ENCODE measurements at regions not wholly inside any gene's neighbourhood (a gene's known extent, or its start where the extent isn't known, plus 50 kb on each side); places are given as distances from the start of the nearest gene placed in this dataset.
A peak's percentile ranks its signal among the peaks of the same experiment; 100 is the strongest.

- H3K27me3 Mint-ChIP-seq: no peaks in the 10 kb centered on the region
- no peaks in the 10 kb centered on the region for H3K9me3 Mint-ChIP-seq (ENCODE audit: low read depth)
- DNase-seq (no peak), ATAC-seq (no peak)
- H3K4me3 Mint-ChIP-seq: no peak overlapping the region
- CTCF ChIA-PET: no interaction called here
- peaks cover 16% of the 10 kb centered on the region for H3K36me3 Mint-ChIP-seq
- no peak overlapping the region for H3K27ac Mint-ChIP-seq
- peaks cover 8% of the 10 kb centered on the region for H3K4me1 Mint-ChIP-seq
Measured at GRCh38 chr6:105907301-105907700, 178.8 kb upstream of the PRDM1 start.

- no peak overlapping the region for H3K27ac Mint-ChIP-seq
- ATAC-seq (no peak), DNase-seq (no peak)
- CTCF ChIA-PET: interaction anchor here (1.3 to 1.6 kb wide), 2 partner anchors 15 to 81 kb away, joined by 3 read pairs; no protein-coding TSS in a partner anchor
- H3K4me3 Mint-ChIP-seq: no peak overlapping the region
- H3K4me1 Mint-ChIP-seq: peaks cover 32% of the 10 kb centered on the region
- H3K27me3 Mint-ChIP-seq: no peaks in the 10 kb centered on the region
- no peaks in the 10 kb centered on the region for H3K9me3 Mint-ChIP-seq (ENCODE audit: low read depth)
- H3K36me3 Mint-ChIP-seq: peaks cover 20% of the 10 kb centered on the region
Measured at GRCh38 chr6:105902401-105903031, 183.6 kb upstream of the PRDM1 start.

DNA sequence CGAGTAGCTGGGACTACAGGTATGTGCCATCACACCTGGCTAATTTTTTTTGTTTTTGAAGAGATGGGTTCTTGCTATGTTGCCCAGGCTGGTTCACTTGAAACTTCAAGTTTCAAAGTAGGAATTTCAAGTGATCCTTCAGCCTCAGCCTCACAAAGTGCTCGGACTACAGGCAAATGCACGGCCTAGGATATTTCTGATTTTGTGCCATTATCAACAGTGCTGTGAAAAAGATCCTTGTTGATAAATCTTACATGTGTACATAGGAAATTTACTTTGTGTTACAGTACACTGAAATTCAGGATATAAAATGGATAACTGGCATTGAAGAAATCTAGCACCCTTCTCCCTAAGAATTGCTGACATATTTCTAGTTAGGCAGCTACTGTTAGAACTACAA, 184.6 kb upstream of the PRDM1 start:
- Mint-ChIP-seq H3K27me3 (no peaks in the 10 kb centered on the region), H3K4me1 (peaks cover 32% of the 10 kb centered on the region), H3K9me3 (ENCODE audit: low read depth) (no peaks in the 10 kb centered on the region), H3K4me3 (no peak overlapping the region), H3K36me3 (peaks cover 20% of the 10 kb centered on the region), H3K27ac (no peak overlapping the region)
- ATAC-seq (no peak), DNase-seq (no peak)
- CTCF ChIA-PET: interaction anchor here (1.6 kb wide), 1 partner anchor 15 kb away, joined by 3 read pairs; no protein-coding TSS in a partner anchor

DNA sequence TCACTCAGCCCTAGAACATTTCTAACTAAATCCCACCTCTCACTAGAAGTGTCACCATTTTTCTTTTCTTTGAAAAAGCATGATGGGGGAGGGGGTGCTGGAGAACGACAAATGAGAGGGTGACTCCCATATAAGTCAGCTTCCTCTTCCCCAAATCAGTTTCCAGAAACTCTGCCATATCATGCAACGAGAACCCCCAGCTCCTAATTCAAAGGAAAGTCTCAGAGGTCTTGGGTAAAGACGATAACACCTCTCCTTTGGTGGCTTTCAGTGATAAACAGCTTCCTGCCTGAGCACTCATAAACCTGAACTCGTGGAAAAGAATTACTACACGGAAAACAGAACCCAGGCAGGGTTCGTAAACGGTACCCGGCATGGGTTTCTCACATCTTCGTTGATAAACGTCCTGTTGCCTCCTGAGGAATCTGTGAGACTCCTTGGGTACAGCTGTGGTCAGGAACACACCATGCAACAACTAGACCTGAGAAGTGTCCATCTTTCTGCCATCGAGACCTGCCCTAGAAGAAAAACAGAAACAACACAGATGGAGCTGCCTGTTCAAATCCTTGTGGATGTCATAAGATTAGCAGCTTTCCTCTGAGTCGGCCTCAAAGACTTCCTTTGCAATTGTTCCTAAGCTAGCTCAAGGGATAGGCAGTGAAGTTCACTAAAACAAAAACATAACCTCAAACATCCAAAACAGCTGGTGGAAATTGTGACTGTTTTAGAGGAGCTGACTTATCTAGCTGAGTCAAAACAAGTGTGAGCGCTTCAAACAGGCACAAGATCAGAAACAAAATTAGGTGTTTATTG, 185.8 kb upstream of the PRDM1 start:
- Mint-ChIP-seq H3K27me3 (no peaks in the 10 kb centered on the region), H3K4me3 (peak overlapping the region; percentile 45), H3K36me3 (peaks cover 15% of the 10 kb centered on the region), H3K27ac (peak overlapping the region; percentile 94), H3K9me3 (ENCODE audit: low read depth) (no peaks in the 10 kb centered on the region), H3K4me1 (peaks cover 32% of the 10 kb centered on the region)
- CTCF ChIA-PET: interaction anchor here (0.7 to 1.6 kb wide), 7 partner anchors 14 to 186 kb away, joined by 3 to 6 read pairs (median 3); partner anchors contain the start of gene PRDM1
- DNase-seq (no peak), ATAC-seq (peak; percentile 70)

DNA sequence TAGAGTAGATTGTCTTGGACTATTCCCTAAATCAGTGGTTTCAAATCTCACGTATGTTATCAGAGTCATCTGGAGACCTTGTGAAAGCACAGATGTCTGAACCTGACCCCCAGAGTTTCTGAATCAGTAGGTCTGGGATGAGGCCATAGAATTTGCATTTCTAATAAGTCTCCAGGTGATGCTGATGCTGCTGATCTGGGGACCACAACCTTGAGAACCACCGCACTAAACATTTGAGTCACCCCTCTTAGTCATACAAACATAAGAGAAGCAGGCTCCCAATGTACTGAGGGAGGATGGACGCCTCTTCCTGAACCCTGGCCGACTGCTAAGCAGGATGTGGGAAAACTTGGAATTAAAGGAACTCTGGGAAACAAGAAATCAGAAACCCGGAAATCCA, 187.8 kb upstream of the PRDM1 start:
- CTCF ChIA-PET: interaction anchor here (0.8 to 1.5 kb wide), 3 partner anchors 19 to 188 kb away, joined by 3 read pairs; partner anchors contain the start of gene PRDM1
- no peaks in the 10 kb centered on the region for H3K9me3 Mint-ChIP-seq (ENCODE audit: low read depth)
- no peak overlapping the region for H3K4me3 Mint-ChIP-seq
- peak; percentile 80 for DNase-seq
- peaks cover 20% of the 10 kb centered on the region for H3K36me3 Mint-ChIP-seq
- H3K4me1 Mint-ChIP-seq: peaks cover 31% of the 10 kb centered on the region
- peak; percentile 64 for ATAC-seq
- H3K27me3 Mint-ChIP-seq: no peaks in the 10 kb centered on the region
- H3K27ac Mint-ChIP-seq: peak overlapping the region; percentile 17

GRCh38 chr6:105897131-105897530, 189.0 kb upstream of the PRDM1 start:
- H3K36me3 Mint-ChIP-seq: peaks cover 18% of the 10 kb centered on the region
- ATAC-seq (no peak), DNase-seq (no peak)
- H3K4me3 Mint-ChIP-seq: no peak overlapping the region
- H3K27ac Mint-ChIP-seq: no peak overlapping the region
- no peaks in the 10 kb centered on the region for H3K9me3 Mint-ChIP-seq (ENCODE audit: low read depth)
- H3K4me1 Mint-ChIP-seq: peaks cover 32% of the 10 kb centered on the region
- H3K27me3 Mint-ChIP-seq: no peaks in the 10 kb centered on the region
- CTCF ChIA-PET: interaction anchor here (1.5 kb wide), 1 partner anchor 20 kb away, joined by 3 read pairs; no protein-coding TSS in a partner anchor

DNA sequence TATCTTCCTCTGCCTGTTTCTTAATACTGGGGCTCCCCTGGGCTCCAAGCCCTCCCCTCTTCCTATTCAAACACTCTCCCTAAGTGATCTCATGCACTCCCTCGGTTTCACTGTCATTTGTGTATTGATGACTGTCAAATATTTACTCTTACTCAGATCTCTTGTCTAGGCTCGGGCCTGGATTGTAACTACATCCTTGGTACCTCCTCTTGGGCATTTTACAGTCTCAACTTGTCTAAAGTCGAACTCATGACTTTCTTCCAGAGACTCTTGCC, 189.4 kb upstream of the PRDM1 start:
- Mint-ChIP-seq H3K27me3 (no peaks in the 10 kb centered on the region), H3K4me1 (peaks cover 31% of the 10 kb centered on the region), H3K9me3 (ENCODE audit: low read depth) (no peaks in the 10 kb centered on the region), H3K4me3 (no peak overlapping the region), H3K36me3 (peaks cover 18% of the 10 kb centered on the region), H3K27ac (no peak overlapping the region)
- CTCF ChIA-PET: no interaction called here
- ATAC-seq (no peak), DNase-seq (no peak)

- Mint-ChIP-seq H3K9me3 (ENCODE audit: low read depth) (no peaks in the 10 kb centered on the region), H3K4me1 (peaks cover 29% of the 10 kb centered on the region), H3K27me3 (no peaks in the 10 kb centered on the region), H3K4me3 (no peak overlapping the region), H3K36me3 (peaks cover 20% of the 10 kb centered on the region), H3K27ac (no peak overlapping the region)
- ATAC-seq (no peak), DNase-seq (no peak)
- CTCF ChIA-PET: interaction anchor here (0.7 kb wide), 1 partner anchor 506 kb away, joined by 6 read pairs; no protein-coding TSS in a partner anchor
Measured at GRCh38 chr6:105896052-105896820, 189.9 kb upstream of the PRDM1 start.

DNA sequence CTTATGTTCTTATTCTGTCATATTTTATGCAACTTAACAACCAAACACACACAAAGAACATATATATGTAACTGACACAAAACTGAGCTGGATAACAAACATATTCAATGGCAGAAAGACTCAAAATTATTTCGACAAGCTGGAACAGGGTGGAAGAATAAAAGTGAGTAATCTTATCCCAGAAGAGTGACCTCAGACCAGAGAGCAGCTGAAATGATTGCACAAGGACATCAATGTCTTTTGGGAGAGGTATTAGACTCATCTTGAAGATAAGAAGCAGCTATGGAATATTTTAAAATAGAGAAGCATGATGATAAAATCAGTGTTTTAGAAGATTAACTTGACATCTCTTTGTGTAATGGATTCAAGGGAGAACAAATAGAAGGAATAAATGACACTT, 191.6 kb upstream of the PRDM1 start:
- Mint-ChIP-seq H3K36me3 (peaks cover 18% of the 10 kb centered on the region), H3K9me3 (ENCODE audit: low read depth) (no peaks in the 10 kb centered on the region), H3K4me1 (peaks cover 12% of the 10 kb centered on the region), H3K27me3 (no peaks in the 10 kb centered on the region), H3K27ac (no peak overlapping the region), H3K4me3 (no peak overlapping the region)
- CTCF ChIA-PET: interaction anchor here (1.3 to 1.4 kb wide), 2 partner anchors 11 to 13 kb away, joined by 3 read pairs; no protein-coding TSS in a partner anchor
- ATAC-seq: no peak
- no peak for DNase-seq

GRCh38 chr6:105893741-105894140, 192.4 kb upstream of the PRDM1 start:
- Mint-ChIP-seq H3K36me3 (peaks cover 18% of the 10 kb centered on the region), H3K27ac (no peak overlapping the region), H3K4me3 (no peak overlapping the region), H3K27me3 (no peaks in the 10 kb centered on the region), H3K9me3 (ENCODE audit: low read depth) (no peaks in the 10 kb centered on the region), H3K4me1 (peaks cover 17% of the 10 kb centered on the region)
- no peak for ATAC-seq
- no peak for DNase-seq
- CTCF ChIA-PET: interaction anchor here (1.3 to 1.4 kb wide), 2 partner anchors 10 to 12 kb away, joined by 3 read pairs; no protein-coding TSS in a partner anchor

GRCh38 chr6:105892577-105893262, 193.4 kb upstream of the PRDM1 start:
- no peaks in the 10 kb centered on the region for H3K9me3 Mint-ChIP-seq (ENCODE audit: low read depth)
- peak; percentile 33 for ATAC-seq
- no peak for DNase-seq
- peaks cover 19% of the 10 kb centered on the region for H3K36me3 Mint-ChIP-seq
- H3K27ac Mint-ChIP-seq: no peak overlapping the region
- H3K27me3 Mint-ChIP-seq: no peaks in the 10 kb centered on the region
- H3K4me3 Mint-ChIP-seq: no peak overlapping the region
- CTCF ChIA-PET: interaction anchor here (1.1 kb wide), 1 partner anchor 191 kb away, joined by 3 read pairs; no protein-coding TSS in a partner anchor
- peaks cover 27% of the 10 kb centered on the region for H3K4me1 Mint-ChIP-seq

DNA sequence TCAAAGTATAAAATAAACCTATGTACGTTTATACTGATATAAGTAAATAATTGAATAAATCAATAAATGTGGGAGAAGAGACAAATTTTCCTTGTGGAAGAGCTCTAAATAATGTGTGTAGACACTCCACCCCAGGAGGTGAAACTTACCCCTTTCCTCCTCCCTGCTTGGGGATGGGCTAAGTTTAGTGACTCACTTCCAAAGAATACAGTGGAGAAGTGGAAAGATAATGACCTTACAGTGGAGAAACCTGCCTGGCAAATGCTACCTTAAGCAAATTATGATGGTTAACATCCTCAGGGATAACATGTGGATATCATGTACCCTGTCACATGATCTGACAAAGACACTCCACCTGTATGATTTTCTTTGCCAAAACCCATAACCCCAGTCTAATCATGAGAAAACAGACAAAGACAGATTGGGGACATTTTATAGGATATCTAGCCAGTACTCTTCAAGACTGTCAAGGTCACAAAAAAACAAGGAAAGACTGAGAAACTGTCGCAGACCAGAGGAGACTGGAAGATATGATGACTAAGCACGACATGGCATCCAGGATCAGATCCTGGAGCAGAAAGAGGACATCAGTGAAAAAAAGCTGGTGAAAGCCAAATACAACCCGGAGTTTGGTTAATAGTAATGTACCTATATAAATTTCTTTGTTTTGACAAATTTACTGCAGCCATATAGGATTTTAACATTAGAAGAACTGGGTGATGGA, 195.5 kb upstream of the PRDM1 start:
- Mint-ChIP-seq H3K4me3 (no peak overlapping the region), H3K27me3 (no peaks in the 10 kb centered on the region), H3K9me3 (ENCODE audit: low read depth) (no peaks in the 10 kb centered on the region)

More for the DNA sequence above, 195.5 kb upstream of the PRDM1 start:
- ATAC-seq: no peak
- Mint-ChIP-seq H3K36me3 (peaks cover 20% of the 10 kb centered on the region), H3K4me1 (peaks cover 42% of the 10 kb centered on the region), H3K27ac (no peak overlapping the region)
- CTCF ChIA-PET: interaction anchor here (0.9 kb wide), 1 partner anchor 80 kb away, joined by 4 read pairs; no protein-coding TSS in a partner anchor
- DNase-seq: no peak
